MCF 10A (cell line): ENCODE measurements at regions not wholly inside any gene's neighbourhood (a gene's known extent, or its start where the extent isn't known, plus 50 kb on each side); places are given as distances from the start of the nearest gene placed in this dataset.

Source experiments
- BruUV-seq: library from RNA; stranded (reverse); fragments of 400-500 nt; replicated peaks from 2 replicates; lab custom pipeline; 2021; lab: Mats Ljungman, UMichigan
- CTCF ChIA-PET: fragments of 300-600 bp; sonication (Branson Sonifier 250); formaldehyde crosslinking; extraction: SDS; loops from one replicate; lab custom pipeline; 2021; ENCODE audit warnings: antibody characterized with exemption, inconsistent platforms; lab: Yijun Ruan, JAX
- POLR2A ChIA-PET: fragments of 300-600, 350-650 bp; sonication (Branson Sonifier 250); formaldehyde crosslinking; extraction: SDS; loops from one replicate; lab custom pipeline; 2020; ENCODE audit warnings: antibody characterized with exemption, inconsistent platforms; lab: Yijun Ruan, JAX
- DNase-seq: peaks from one replicate; pipeline ENCODE4 v3.0.0-alpha.2; 2018; ENCODE audit not compliant: unreplicated experiment
- H3K27ac Mint-ChIP-seq: one replicate; pipeline ENCODE4 v1.8.0; 2022; ENCODE audit warnings: mild to moderate bottlenecking, low read depth, mixed read lengths; ENCODE audit not compliant: unreplicated experiment
- H3K27me3 Mint-ChIP-seq: one replicate; pipeline ENCODE4 v1.8.0; 2022; ENCODE audit warnings: mixed read lengths; ENCODE audit not compliant: insufficient read depth, unreplicated experiment
- H3K36me3 Mint-ChIP-seq: one replicate; pipeline ENCODE4 v1.8.0; 2022; ENCODE audit warnings: mild to moderate bottlenecking, moderate library complexity, mixed read lengths; ENCODE audit not compliant: insufficient read depth, unreplicated experiment
- H3K4me1 Mint-ChIP-seq: one replicate; pipeline ENCODE4 v1.8.0; 2022; ENCODE audit warnings: mixed read lengths; ENCODE audit not compliant: insufficient read depth, unreplicated experiment
- H3K4me3 Mint-ChIP-seq: one replicate; pipeline ENCODE4 v1.8.0; 2022; ENCODE audit warnings: mild to moderate bottlenecking, moderate library complexity, mixed read lengths; ENCODE audit not compliant: unreplicated experiment
- H3K9me3 Mint-ChIP-seq: one replicate; pipeline ENCODE4 v1.8.0; 2022; ENCODE audit warnings: mixed read lengths; ENCODE audit not compliant: unreplicated experiment
- CTCF ChIP-seq: fragments of 200-600 bp; IDR thresholded peaks from one replicate; pipeline ENCODE4 v1.8.0; 2022; ENCODE audit warnings: antibody characterized with exemption, mild to moderate bottlenecking; ENCODE audit not compliant: unreplicated experiment
- intact Hi-C: fragments of 100-400 bp; cut with micrococcal nuclease; formaldehyde crosslinking; loops from 2 replicates; pipeline ENCODE4 v1.14.1; 2022

GRCh38 chrX:68942104-68942503, 113.3 kb downstream of the EFNB1 start:
- no peaks in the 10 kb centered on the region for H3K9me3 Mint-ChIP-seq
- CTCF ChIA-PET: interaction anchor here (0.7 to 1.5 kb wide), 2 partner anchors 13 to 119 kb away, joined by 3 read pairs; no protein-coding TSS in a partner anchor
- POLR2A ChIA-PET: no interaction called here
- H3K4me1 Mint-ChIP-seq: peaks cover 7% of the 10 kb centered on the region
- peaks cover 56% of the 10 kb centered on the region for H3K27me3 Mint-ChIP-seq
- DNase-seq: no peak
- no TSS peak for BruUV-seq
- H3K4me3 Mint-ChIP-seq: no peak overlapping the region
- no peak for TF ChIP-seq CTCF
- H3K27ac Mint-ChIP-seq: no peak overlapping the region
- no peaks in the 10 kb centered on the region for H3K36me3 Mint-ChIP-seq
- intact Hi-C loops: no loop called here

- BruUV-seq: no TSS peak
- Mint-ChIP-seq H3K27ac (no peak overlapping the region), H3K4me3 (no peak overlapping the region), H3K4me1 (peaks cover 10% of the 10 kb centered on the region), H3K36me3 (peaks cover 3% of the 10 kb centered on the region), H3K9me3 (no peaks in the 10 kb centered on the region), H3K27me3 (peaks cover 51% of the 10 kb centered on the region)
- ChIA-PET POLR2A (no interaction called here), CTCF (interaction anchor here (1.2 kb wide), 1 partner anchor 91 kb away, joined by 3 read pairs; no protein-coding TSS in a partner anchor)
- DNase-seq: no peak
- no peak for TF ChIP-seq CTCF
- intact Hi-C loops: no loop called here
Measured at GRCh38 chrX:68941385-68941952, 112.6 kb downstream of the EFNB1 start.

- DNase-seq: no peak
- intact Hi-C loops: no loop called here
- no peaks in the 10 kb centered on the region for H3K9me3 Mint-ChIP-seq
- no peak overlapping the region for H3K27ac Mint-ChIP-seq
- peaks cover 6% of the 10 kb centered on the region for H3K36me3 Mint-ChIP-seq
- no peak for TF ChIP-seq CTCF
- ChIA-PET POLR2A (no interaction called here), CTCF (interaction anchor here (0.7 to 1.2 kb wide), 4 partner anchors 8 to 1155 kb away, joined by 3 to 4 read pairs (median 3); no protein-coding TSS in a partner anchor)
- peaks cover 51% of the 10 kb centered on the region for H3K27me3 Mint-ChIP-seq
- H3K4me3 Mint-ChIP-seq: no peak overlapping the region
- H3K4me1 Mint-ChIP-seq: peaks cover 13% of the 10 kb centered on the region
- no TSS peak for BruUV-seq
Measured at GRCh38 chrX:68940601-68941000, 111.8 kb downstream of the EFNB1 start.

- no peak for DNase-seq
- no peak for TF ChIP-seq CTCF
- intact Hi-C loops: loop anchor here (5.0 to 10.0 kb wide), 2 partner anchors 87 to 105 kb away; no protein-coding TSS in a partner anchor
- ChIA-PET POLR2A (no interaction called here), CTCF (no interaction called here)
- Mint-ChIP-seq H3K9me3 (no peaks in the 10 kb centered on the region), H3K27me3 (peaks cover 56% of the 10 kb centered on the region), H3K4me1 (peaks cover 16% of the 10 kb centered on the region), H3K4me3 (no peak overlapping the region), H3K36me3 (peaks cover 6% of the 10 kb centered on the region), H3K27ac (no peak overlapping the region)
- BruUV-seq: no TSS peak
Measured at GRCh38 chrX:68939868-68940267, 111.0 kb downstream of the EFNB1 start.
